SIG-M5 treated with dmso at 0.1 percent for 504 hours (cell line): ENCODE measurements at regions not wholly inside any gene's neighbourhood (a gene's known extent, or its start where the extent isn't known, plus 50 kb on each side); places are given as distances from the start of the nearest gene placed in this dataset.

ENCODE experiments used
- DNase-seq: peaks from one replicate; lab custom pipeline; 2025; ENCODE audit not compliant: unreplicated experiment; lab: John Stamatoyannopoulos, UW

- DNase-seq = peak; percentile 70
Measured at GRCh38 chr16:85520853-85521521, 92.1 kb upstream of the GSE1 start.

DNA sequence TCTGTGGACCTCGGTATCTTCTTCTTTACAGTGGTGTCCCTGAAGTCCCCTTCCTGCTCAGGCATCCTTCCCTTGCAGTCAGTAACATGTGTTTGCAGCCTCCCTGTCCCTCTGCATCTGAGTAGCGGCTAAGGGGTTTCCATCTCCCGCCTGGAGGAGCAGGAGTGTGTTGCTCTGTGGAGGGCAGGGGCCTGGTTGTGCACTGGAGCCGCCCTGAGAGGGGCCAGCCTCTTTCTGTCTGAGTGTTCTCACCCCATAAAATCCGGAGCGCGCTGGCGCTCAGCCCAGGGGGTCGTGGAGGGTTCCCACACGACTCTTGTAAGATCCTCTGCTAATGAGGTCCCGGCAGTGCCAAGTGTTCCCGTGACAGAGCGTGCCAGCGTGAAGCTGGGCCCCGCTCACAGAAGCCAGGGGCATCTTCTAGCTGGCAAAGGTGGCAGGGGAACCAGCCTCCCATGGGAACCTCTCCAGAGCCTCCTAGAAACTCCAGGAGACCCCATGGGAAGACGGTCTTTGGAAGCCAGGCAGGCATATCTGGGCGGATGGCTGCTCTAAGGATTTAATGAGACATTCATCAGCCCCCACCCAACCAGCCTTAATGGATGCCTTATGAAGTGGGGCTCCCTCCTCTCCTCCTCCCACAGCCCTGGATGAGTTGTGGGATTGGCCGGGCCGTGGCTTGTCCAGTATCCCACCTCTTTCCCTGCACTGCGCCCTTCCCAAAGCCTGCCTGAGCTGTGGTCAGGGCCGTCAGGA is 91.4 kb upstream of the GSE1 start:
- DNase-seq = no peak

DNA sequence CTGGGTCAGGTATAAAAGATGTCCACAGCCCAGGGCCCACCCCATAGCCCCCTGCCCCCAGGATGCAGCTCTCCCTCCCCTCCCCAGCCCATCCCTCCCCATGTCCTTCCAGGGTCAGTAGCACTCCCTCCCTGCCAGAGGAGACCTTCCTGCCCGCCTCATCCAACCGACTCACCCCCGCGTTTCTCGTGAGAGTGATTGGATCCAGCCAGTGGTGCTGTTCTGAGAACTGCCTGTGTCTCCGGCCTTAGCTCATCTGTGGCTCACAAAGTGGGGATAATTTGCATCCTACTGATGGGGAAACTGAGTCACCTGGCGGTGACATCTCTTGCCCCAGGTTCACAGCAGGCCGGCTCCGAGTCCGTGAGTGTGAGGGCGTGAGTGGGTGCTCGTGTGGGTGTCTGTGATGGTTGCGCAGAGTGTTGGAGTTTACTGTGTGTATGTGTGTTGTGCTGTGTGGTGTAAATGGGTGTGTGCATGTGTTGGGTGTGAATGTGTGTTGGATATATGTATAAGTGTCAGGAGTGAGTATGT is 90.7 kb upstream of the GSE1 start:
- DNase-seq = no peak

DNA sequence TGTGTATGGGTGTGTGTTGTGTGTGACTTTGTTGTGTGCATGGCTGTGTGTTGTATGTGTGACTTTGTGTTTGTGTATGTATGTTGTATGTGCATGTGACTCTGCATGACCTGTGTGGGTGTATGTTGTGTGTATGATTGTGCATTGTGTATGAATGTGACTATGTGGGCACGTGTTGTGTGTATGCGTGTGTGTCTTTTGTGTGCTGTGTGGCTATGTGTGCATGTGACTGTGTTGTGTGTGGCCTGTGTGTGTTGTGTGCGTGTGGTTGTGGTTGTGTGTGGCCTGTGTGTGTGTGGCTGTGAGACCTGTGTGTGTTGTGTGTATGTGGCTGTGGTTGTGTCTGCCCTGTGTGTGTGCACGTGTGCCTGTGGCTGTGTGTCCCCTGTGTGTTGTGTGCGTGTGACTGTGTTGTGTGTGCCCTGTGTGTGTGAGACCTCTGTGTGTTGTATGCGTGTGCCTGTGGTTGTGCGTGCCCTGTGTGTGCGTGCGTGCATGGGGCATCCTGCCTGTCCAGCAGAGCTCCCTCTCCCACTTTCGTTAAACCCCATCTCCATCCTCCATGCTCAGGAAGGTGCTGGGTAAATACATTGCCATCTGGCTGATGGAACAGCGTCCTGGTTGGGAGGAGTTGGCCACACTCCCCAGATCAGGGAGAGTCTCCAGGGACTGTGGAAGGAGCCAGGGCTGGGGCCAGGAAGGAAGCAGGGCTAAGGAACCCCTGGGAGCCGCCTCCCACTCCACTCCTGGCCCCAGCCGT is 90.1 kb upstream of the GSE1 start:
- no peak for DNase-seq

DNA sequence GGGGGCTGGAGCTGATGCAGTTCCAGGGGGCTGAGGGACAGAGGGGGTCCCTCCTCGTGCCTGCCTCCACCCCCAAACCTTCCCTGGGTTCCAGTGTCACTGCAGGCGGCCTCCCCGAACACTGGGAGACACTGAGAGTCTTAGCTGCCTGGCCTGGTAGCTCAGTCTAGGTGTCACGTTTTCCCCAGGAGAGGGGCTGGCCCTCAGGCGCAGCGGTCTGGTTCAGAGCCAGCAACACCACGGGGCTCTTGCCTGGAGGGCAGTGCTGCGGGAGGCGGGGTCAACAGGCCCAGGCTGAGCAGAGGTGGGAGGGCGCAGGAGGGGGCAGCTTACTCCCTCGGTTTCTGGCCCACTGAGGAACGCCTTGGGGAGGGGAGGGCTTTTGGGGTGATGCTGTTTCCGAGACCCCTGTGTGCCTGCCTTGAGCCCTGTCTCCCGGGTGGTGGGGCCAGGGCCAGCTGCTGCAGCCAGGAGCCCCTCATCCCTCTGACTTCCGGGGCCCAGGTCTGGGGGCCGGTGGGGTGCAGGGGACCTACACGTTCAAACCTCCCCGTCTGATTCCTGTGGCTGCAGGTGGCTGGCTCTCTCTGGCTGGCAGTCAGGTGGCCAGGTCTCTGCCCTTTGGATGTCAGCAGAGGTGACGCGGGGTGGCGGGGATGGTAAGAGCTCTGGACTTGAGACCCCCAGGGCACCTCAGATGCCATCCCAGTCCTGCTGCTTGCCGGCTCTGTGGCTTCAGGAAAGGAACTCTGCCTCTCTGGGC is 89.3 kb upstream of the GSE1 start:
- no peak for DNase-seq

DNA sequence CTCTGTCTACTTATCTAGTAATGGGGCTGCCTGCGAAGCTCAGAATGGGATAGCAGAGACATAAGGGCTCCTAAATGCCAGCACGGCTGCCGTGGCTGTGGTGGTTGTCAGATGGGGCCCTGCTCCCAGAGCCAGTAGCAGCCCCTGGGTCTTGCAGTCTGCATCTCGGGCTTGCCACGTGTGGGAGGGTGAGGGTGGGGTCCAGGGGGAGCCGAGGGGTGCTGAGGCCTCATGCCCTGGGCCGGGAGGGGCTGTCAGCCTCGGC is 88.8 kb upstream of the GSE1 start:
- no peak for DNase-seq

DNA sequence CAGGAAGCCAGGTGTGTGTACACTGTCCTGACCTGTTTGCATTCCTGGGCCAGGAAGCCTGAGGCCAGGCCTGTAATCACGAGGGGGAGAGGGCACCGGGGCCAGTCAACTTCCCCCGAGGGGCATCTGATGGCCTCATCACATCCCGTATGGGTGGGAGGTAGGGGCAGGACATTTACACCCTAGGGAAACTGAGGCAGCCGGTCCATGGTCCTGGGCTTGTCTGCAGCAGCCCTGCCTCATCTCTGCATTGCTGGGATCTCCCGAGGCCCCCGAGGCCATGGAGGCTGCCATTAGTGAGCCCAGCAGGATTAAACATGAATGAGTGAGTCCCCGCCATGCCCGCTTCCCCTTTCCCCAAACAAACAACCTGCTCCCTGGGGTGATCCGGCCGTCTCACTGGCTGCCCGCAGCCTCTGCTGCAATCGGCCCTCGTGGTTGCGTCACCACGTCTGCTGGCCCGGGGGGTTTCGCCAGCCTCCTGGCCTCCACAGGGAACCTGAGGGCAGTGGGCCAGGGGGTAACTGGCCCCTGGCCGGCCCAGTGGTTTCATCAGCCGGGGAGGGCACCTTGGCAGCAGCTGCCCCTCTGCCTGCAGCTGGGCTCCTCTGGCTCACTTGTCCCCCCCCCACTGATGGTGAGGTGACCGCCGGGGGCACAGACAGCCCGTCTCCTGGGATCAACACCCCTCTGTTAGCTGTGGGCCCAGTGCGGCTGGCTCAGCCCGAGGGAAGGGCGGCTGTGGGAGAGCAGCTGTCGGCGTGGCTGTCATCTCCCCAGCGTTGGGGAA is 88.3 kb upstream of the GSE1 start:
- peak; percentile 85 for DNase-seq

GRCh38 chr16:85525420-85526184 is 87.5 kb upstream of the GSE1 start:
- peak; percentile 4 for DNase-seq

GRCh38 chr16:85526185-85526974 is 86.7 kb upstream of the GSE1 start:
- no peak for DNase-seq

DNA sequence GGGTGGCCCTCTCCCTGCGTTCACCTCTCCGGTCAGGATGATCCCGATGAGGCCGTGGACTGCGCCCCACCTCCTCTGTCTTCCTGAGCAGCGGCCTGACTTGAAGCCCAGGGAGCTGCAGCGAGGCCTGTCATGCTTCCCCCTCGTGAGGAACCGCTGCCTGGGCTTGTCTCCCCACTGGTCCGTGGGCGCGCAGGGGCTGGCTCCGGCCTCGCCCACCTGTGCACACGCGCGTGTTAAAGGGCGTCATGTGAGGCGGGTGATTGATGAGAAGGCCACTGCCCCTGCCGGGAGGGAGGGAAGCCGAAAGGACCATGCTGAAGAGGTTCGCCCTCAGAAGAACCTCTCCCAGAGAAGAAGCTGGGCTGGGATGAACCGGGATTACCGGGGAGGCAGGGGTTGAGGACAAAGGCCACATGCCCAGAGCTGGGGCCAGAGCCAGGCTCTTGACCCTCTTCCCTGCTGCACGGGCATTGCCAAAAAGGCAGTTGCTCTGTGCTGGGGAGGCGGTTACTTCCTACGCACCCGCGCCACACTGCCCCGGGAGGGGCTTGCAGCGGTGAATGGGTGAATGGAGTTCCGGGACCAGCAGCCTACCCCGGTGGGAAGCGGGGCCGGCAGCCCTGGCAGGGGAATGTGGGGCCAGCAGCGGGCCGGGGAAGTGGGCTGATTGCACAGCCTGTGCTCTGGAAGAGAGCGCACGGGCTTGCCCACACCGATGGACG is 85.9 kb upstream of the GSE1 start:
- no peak for DNase-seq

DNA sequence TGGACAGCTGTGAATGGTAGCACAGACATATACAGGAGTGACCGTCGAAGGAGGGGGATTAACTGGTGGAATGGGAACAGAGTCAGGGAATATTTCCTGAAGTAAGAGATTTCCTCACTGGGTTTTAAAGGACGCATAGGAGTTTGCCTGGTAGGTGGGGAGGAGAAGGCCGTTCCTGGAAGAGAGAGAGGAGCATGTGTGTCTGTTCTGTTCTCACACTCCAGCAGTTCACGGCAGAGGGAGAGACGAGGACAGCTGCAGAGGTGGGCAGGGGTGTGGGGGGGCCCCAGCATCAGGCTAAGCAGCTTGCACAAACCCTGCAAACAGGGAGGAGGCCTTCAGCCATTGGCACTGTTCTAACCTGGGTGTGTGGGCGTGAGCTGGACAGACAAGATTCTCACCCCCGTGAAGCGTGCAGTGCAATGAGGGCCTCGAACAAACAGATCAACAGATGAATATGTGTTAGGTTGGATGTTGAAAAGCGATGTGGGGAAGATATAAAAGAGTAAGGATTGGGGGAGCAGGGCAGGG is 85.3 kb upstream of the GSE1 start:
- DNase-seq = no peak

GRCh38 chr16:85528528-85529387 is 84.4 kb upstream of the GSE1 start:
- DNase-seq = no peak

DNA sequence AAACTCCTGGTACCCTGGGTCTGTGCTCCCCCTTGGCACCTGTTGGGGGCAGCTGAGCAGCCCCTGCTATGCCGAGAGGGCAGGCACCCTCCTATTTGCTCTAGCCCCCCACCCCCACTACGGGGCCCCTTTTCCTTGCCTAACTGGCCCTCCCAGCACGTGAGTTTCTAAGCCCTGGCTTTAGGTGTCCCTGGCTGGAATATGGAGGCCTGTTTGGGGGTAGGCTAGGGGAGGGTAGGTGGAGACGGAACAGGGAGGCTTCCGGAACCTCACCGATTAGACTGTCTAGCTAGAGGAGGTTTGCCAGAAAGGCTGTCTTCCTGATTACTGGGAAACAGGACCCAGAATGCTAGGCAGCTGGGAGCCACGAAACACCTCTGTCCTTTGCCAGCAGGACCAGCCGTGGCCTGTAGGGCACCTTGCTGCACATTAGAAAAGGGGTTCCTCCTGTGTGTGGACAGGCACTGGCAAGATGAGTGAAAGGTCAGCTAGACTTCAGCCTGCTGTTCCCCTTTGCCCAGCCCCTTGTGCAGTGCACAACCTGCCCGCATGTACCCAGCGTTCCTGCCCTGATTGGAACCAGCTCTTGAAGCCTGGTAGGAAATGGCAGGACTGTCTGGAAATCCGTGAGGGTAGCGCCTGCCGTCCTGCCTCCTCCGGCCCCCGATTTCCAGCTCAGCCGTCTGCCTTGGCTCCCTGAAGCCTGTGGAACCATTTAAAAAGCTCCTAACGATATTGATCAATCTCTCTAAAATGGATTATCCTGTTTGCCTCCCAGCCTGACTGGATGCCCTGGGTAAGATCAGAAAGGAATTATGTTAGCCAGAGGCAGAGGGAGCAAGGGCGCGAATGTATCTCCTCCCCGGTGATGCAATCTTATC is 83.4 kb upstream of the GSE1 start:
- no peak for DNase-seq

GRCh38 chr16:85530370-85530739 is 82.8 kb upstream of the GSE1 start:
- no peak for DNase-seq

DNA sequence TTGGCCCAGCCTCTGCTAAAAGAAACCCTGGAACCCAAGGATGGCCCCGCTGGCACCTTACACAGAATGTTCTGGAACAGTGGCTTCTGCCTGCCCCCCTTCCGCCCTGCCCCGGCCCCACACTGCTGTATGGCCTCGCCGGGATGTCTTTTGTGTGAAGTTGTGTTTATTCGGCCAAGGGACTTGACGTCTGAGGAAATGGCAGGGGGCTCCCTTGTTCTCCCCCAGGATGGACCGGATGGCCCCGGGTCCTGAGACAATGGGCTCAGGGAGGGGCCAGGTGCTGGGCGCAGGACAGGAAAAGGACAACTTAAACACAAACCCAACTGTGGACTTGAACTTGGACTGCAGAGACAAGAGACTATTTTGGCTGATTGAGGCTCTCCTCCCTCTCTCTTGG is 81.6 kb upstream of the GSE1 start:
- no peak for DNase-seq

GRCh38 chr16:85532147-85532546 is 81.0 kb upstream of the GSE1 start:
- DNase-seq = no peak
